Right lobe of liver (tissue), 4 donors: ENCODE measurements at regions not wholly inside any gene's neighbourhood (a gene's known extent, or its start where the extent isn't known, plus 50 kb on each side); places are given as distances from the start of the nearest gene placed in this dataset.

Experiments used
- POLR2A ChIP-seq: fragments of 450-650 bp; IDR thresholded peaks from one replicate; pipeline ENCODE4 v1.6.1; 2017; ENCODE audit warnings: antibody characterized with exemption, mild to moderate bottlenecking
- TF ChIP-seq, protein P1 (sequence below), 4 donors: fragments of 200-600 bp in 3 of 4; fragments of 450-650 bp in 1 of 4; IDR thresholded peaks; one replicate each; pipeline versions ENCODE4 v1.5.1 to v1.8.0; 2016 to 2022; ENCODE audit warnings: antibody characterized with exemption in 4 of 4, mild to moderate bottlenecking in 2 of 4
- donor health status: DM: no; HTN: no; CAD: no.
- donor health status: DM: no; HTN: no; CAD: no.
- donor health status: DM: no; HTN: yes; CAD: no.

DNA sequence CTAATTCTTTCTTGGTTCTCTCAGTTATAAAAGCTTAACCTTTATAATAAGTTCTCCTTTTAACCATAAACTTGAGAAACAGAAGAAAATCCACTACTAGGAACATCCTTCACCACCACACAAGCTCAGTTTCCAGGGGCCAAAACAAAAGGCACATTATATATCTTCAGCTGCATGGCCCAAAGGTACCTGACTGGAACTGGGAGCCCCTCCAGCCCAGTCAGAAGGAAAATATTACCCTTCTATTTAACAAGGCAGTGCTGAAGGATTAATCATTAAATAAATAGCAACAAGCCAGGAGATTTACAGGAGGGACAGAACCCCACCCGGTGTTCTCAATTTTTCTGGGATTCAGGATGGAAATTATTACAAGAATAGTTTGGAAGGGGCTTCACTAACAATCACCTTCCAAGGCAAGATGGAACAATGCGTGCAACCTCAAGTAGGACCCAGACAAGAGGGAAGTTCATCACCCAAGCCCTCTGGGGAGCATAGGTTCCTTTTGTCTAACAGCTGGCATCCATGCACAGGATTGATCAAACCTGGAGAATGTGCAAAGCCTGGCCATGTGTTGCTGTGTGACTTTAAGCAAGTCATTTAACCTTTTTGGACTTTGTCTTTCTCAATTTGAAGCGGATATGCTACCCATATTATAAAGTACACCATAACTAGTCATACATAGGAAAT is 159.6 kb upstream of the SETBP1 start:
- TF ChIP-seq, protein P1, sequence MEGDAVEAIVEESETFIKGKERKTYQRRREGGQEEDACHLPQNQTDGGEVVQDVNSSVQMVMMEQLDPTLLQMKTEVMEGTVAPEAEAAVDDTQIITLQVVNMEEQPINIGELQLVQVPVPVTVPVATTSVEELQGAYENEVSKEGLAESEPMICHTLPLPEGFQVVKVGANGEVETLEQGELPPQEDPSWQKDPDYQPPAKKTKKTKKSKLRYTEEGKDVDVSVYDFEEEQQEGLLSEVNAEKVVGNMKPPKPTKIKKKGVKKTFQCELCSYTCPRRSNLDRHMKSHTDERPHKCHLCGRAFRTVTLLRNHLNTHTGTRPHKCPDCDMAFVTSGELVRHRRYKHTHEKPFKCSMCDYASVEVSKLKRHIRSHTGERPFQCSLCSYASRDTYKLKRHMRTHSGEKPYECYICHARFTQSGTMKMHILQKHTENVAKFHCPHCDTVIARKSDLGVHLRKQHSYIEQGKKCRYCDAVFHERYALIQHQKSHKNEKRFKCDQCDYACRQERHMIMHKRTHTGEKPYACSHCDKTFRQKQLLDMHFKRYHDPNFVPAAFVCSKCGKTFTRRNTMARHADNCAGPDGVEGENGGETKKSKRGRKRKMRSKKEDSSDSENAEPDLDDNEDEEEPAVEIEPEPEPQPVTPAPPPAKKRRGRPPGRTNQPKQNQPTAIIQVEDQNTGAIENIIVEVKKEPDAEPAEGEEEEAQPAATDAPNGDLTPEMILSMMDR (IDR thresholded peaks at IDR 0.05), result no peak
- TF ChIP-seq POLR2A, result no peak
